GM12892 (cell line): ENCODE measurements at regions not wholly inside any gene's neighbourhood (a gene's known extent, or its start where the extent isn't known, plus 50 kb on each side); places are given as distances from the start of the nearest gene placed in this dataset.

ENCODE experiments used
- DNase-seq: peaks from one replicate; pipeline ENCODE4 v3.0.0; 2011; ENCODE audit not compliant: insufficient read length
- FAIRE-seq: peaks from 2 replicates; lab custom pipeline; 2011; peaks lifted over from hg19 to GRCh38; lab: Jason Lieb, UNC
- POLR2A ChIP-seq: IDR thresholded peaks from 2 replicates; pipeline ENCODE4 v1.6.1; 2011; ENCODE audit warnings: low read depth, low read length, control low read depth
- POLR2AphosphoS5 ChIP-seq: IDR thresholded peaks from 2 replicates; pipeline ENCODE4 v1.6.1; 2011; ENCODE audit warnings: low read depth, low read length, control low read depth
- TAF1 ChIP-seq: IDR thresholded peaks from 2 replicates; pipeline ENCODE4 v1.6.1; 2011; ENCODE audit warnings: low read depth, mild to moderate bottlenecking, control low read depth, low read length, borderline replicate concordance

DNA sequence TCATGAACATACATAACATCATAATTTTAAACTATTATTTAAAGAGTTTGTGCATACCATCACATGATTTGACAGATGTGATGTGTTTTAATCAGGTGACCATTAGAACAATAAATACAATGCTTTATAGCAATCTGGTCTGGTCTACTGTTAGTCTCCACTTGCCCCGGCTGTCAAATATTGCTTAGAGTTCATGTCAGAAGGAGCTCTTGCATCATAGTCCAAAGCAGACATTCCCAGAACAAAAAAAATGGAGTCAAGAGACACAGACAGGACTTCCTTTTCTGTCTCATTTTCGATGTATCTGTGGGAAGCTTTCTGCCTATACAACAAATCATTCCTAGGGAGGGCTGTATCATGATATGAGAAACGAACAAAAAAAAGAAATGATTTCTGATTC, 979.2 kb upstream of the WWC1 start:
- TF ChIP-seq TAF1: no peak
- no peak for TF ChIP-seq POLR2AphosphoS5
- no peak for TF ChIP-seq POLR2A
- no peak for FAIRE-seq
- DNase-seq: no peak

DNA sequence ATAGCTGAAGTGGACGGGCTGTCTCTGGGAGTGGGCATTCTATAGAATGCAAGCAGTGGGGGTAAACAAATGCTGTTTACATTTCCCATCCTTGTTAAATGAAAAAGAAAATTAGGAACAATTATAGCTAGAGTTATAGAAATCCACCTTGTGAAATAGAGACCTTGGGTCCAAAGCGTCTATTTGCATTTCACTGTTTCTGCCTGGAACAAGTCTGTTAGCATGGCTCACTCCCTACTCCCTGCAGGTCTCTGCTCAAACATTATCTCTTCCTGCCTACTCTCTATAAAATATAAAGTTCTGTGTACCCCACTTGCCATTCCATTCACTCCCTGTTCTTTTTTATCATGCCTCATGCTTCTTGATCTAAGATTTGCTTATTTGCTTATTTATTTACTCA, 975.7 kb upstream of the WWC1 start:
- no peak for FAIRE-seq
- no peak for DNase-seq

DNA sequence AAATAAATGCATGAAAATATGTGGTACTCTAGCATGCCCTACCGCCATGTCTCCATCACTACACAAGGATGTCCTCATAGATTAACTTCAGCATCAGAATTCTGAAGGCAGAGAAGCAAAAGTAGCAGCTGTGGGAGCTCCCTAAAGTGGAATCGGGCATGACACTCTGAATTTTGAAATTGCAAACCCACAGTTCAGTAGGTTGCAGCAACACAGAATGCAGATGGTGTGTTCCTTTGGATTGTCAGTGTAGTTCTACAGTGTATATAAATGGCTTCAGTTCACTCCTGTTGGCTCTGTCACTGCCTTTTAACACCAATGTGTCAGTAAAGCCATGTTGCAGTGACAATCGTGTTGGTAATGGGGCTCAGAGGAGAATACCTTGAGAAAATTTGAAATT, 973.6 kb upstream of the WWC1 start:
- DNase-seq (no peak), FAIRE-seq (no peak)
- TF ChIP-seq POLR2A (no peak), TAF1 (no peak)

More for the DNA sequence above, 975.7 kb upstream of the WWC1 start:
- TF ChIP-seq POLR2A (no peak), POLR2AphosphoS5 (no peak), TAF1 (no peak)

DNA sequence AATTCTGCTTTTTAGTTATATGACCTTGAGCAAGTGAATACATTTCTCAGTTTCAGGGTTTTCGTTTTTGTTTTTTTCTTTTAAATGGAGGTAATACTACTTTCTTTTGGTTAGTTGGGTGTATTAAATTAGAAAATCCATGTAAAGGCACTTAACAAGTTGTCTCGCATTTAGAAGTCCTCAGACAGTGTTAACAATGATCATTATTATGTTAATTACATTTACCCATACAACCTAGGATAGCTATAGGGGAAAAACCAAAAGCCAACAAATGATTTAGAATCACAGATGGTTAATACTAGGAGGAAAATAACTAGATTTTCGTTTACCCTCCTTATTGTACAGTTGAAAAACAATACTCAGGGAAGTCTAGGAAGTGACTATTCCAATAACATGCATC, 972.2 kb upstream of the WWC1 start:
- no peak for FAIRE-seq
- DNase-seq: no peak
- TF ChIP-seq POLR2AphosphoS5 (no peak), POLR2A (no peak), TAF1 (no peak)

DNA sequence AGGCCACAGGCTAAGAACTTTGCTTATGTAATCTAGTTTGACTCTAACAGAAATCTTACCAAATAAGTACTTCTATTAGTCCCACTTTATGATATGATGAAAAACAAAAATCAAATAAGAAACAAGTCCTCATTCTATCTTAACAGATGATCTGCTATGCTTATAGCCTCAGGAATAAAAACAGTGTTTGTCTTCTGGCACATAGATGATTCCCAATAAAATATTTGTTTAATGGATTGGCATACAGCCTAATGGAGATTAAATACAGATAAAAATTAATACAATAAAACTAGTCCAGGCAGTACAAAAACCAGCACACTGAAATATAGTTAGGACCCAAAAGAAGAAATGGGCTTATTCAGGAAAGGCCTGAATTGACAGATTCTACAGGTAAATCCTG, 971.4 kb upstream of the WWC1 start:
- DNase-seq (no peak), FAIRE-seq (no peak)
- no peak for TF ChIP-seq TAF1
- no peak for TF ChIP-seq POLR2AphosphoS5
- TF ChIP-seq POLR2A: no peak

DNA sequence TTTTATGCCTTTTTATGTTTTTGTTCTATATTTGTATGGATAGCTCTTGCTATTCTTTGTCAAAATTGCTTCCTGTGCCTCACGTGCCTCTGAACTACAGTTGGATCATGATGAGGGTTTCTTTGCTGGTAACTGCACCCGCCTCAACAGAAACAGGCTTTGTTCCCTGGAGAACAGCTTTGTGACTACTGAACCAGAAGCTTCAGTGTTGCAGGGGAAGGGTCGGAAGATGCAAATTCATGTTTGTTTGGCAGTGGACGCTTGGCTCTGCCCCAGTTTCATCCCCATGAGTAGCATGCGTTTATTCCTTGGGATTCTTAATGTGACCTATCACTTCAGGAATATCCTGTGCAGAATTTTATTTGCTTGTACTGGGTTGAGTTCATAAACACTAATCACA, 959.1 kb upstream of the WWC1 start:
- DNase-seq (no peak), FAIRE-seq (no peak)
- no peak for TF ChIP-seq POLR2AphosphoS5
- TF ChIP-seq TAF1: no peak
- no peak for TF ChIP-seq POLR2A

DNA sequence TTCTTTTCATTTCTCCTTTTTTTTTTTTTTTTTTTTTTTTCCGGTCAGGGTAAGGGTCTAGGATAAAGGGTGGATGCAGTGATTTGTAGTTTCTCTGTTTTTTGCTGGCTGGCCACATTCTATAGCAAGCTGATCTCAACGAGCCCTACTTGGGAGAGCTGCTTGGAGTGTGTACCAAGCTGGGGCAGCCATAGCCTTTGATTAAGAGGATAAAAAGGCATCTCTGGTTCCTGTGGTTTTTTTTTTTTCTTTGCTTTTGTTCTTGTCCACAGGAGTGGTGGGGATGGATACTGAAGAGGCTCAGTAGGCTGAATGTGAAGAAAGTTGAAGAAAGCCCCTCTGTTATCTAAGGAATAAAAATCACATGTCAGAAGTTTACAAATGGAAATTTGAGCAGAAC, 955.3 kb upstream of the WWC1 start:
- DNase-seq: no peak
- no peak for FAIRE-seq
- no peak for TF ChIP-seq POLR2A
- no peak for TF ChIP-seq POLR2AphosphoS5
- TF ChIP-seq TAF1: no peak

DNA sequence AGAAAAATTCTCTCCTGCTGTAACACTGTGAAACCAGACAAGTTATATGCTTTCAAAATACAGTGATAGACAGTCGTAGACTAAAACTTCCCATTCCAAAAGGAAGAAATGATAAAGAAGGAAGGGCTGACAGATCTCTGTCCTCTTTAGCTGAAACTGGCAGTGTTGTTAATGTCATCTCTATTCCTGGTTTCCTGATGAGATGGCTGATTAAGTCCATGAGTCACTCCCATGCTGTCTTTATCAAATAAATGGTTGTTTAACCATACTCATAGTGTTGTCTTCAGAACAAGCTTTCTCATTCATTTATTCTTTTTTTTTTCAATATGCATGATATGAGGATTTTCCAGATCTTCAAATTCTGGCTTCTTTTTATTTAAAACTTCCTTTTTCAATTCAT, 952.2 kb upstream of the WWC1 start:
- no peak for TF ChIP-seq POLR2AphosphoS5
- TF ChIP-seq TAF1: no peak
- no peak for TF ChIP-seq POLR2A
- DNase-seq (no peak), FAIRE-seq (no peak)

DNA sequence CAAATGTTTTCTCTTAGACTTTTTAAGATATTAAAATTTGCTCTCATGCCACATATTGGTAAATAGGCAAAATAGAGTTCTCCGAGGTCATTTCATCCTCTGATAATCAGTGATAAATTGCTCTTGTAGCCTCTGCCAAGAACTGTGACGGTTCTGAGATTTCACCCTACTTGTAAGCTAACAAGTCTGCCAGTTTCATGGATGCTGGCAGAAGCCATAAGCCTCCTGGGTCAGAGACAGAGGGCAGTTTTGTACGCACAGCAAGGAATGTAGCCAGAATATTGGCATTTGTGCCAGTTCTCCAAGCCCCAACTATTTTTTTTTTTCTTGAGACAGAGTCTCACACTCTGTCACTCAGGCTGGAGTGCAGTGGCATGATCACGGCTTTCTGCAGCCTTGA, 945.0 kb upstream of the WWC1 start:
- DNase-seq: no peak
- TF ChIP-seq TAF1: no peak
- TF ChIP-seq POLR2AphosphoS5: no peak
- no peak for TF ChIP-seq POLR2A
- no peak for FAIRE-seq

DNA sequence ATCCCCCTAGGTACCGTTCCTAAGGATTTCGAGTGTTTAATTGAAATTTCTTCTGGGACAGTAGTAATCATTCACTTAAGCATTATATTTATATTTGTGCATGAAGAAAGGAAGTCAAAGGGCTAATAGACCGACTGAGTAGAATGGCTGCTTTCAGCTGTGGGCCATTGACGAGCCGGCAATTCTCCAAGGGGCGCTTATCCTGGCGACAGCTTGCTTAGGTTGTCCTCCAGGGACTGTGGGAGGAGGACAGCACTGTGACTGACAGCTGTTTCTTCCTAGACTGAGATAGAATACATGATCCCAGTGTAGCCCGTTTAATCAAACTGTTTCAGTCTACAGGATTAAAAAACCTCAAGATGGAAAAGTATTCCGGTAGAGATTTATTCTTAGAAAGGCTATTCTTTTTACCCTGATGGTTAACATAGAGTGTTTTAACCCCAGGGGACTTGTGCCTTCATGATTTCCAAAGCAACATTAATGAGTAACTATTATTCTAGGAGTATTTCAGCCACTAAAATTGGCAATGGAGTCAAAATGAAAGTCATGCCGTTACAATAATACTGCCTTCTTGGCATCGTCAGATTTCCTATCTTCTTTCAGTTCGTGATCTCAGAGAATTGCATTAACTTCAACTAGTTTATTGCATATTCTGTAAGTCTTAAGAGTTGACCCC, 943.1 kb upstream of the WWC1 start:
- DNase-seq: no peak
- TF ChIP-seq TAF1 (no peak), POLR2AphosphoS5 (no peak), POLR2A (no peak)
- no peak for FAIRE-seq

DNA sequence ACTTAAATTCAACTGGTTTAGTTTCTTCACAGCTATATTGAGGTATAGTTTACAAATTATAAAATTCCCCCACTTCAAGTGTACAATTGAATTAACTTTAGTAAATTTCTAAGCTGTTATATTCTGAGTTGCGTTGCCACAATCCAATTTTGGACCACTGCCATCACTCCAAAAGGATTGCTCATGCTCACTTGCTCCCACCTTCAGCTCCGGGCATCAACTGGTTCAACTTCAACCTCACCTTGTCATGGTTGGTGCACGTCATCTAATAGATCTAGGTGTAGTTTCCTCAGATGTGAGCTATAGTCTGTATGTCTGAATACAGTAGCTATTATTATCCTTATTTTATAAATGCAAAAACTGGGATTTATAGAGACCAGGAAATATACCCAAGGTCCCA, 942.5 kb upstream of the WWC1 start:
- FAIRE-seq (no peak), DNase-seq (no peak)
- TF ChIP-seq POLR2AphosphoS5 (no peak), POLR2A (no peak), TAF1 (no peak)

DNA sequence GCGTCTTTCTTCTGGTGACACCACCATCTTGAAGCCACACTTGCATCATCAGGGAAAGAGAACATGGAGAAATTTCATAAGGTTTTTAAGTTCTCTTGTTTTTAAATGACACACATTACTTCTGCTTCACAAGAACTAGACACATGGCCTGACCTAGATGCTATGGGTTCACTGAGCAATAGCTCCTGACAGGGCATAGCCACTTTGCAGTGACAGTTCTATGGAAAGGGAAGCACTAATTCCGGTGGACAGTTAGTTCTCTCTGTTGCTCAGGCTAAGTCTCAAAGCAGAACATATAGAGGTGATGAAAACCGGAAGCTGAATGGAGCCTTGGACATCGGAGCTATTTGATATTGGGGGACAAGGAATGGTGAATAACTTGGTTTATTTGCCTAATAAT, 940.1 kb upstream of the WWC1 start:
- no peak for DNase-seq
- no peak for FAIRE-seq
- TF ChIP-seq POLR2AphosphoS5: no peak

DNA sequence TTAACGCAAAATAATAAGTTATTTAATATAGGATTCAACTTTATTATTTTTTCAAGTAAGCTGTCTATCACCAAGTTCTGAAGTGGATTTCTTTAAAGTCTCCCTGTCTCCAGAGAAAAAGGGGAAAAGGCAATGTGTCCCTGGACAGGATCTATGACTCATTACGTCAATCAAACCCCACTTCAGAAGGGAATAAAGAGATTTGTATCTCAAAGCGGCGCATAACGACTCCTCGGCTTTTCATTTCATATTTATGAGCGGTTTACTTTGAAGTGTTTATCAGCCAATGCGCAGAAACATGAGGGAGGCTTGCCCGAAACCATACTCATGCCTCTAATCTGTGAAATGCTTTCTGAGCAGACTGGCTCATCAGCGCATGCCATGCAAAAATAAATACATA, 938.6 kb upstream of the WWC1 start:
- TF ChIP-seq TAF1: no peak
- TF ChIP-seq POLR2AphosphoS5: no peak
- TF ChIP-seq POLR2A: no peak
- DNase-seq: no peak
- FAIRE-seq: no peak

DNA sequence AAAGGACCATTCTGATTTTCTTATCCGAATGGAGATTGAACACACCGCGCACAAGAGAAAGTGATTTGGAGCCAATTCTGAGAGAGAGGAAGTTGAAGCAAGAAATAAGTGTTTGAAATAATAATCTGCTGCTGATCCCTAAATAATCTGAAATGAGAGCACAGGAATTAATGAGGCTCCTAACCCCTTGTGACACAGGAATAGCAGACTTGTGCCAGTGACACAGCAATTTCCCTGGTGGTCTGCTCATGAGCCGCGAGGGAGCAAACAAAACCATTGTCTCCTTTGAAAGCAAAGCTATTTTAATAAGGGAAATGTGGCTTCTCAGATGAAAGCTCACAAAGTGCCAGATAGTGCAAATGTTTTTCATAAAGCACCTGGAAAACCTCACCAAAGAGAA, 936.1 kb upstream of the WWC1 start:
- no peak for FAIRE-seq

More for the DNA sequence above, 936.1 kb upstream of the WWC1 start:
- TF ChIP-seq TAF1 (no peak), POLR2A (no peak), POLR2AphosphoS5 (no peak)
- no peak for DNase-seq
